Raji (cell line): ENCODE measurements at regions not wholly inside any gene's neighbourhood (a gene's known extent, or its start where the extent isn't known, plus 50 kb on each side); places are given as distances from the start of the nearest gene placed in this dataset.

Experiments used
- POLR2A ChIP-seq: IDR thresholded peaks from 2 replicates; pipeline ENCODE4 v1.6.1; 2011; ENCODE audit warnings: low read depth, low read length, control low read depth; ENCODE audit not compliant: insufficient read depth

GRCh38 chr1:4587721-4588120 lies 66.7 kb upstream of the AJAP1 start:
- no peak for TF ChIP-seq POLR2A

DNA sequence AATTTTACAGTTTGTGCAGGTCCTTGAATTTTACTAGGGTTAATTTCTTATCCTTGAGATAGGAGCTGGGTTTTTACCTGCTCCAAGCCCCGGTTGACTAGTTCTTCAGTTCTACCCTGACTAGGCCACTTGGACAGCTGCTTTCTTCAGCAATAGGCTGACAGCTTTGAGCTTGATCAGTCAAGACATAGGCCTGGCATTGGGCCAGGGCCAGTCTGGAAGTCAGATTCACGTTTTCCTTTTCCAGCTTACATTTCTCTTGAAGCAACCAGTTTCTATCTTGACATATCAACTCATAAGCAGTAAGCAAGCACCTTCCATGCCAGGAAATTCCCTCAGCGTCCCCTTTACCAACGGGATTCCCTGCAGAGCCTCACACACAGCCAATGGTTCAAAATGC lies 63.7 kb upstream of the AJAP1 start:
- no peak for TF ChIP-seq POLR2A

- no peak for TF ChIP-seq POLR2A
Measured at GRCh38 chr1:4591926-4592325, 62.5 kb upstream of the AJAP1 start.

- TF ChIP-seq POLR2A, result no peak
Measured at GRCh38 chr1:4593106-4593505, 61.3 kb upstream of the AJAP1 start.

- no peak for TF ChIP-seq POLR2A
Measured at GRCh38 chr1:4594286-4594991, 60.0 kb upstream of the AJAP1 start.

DNA sequence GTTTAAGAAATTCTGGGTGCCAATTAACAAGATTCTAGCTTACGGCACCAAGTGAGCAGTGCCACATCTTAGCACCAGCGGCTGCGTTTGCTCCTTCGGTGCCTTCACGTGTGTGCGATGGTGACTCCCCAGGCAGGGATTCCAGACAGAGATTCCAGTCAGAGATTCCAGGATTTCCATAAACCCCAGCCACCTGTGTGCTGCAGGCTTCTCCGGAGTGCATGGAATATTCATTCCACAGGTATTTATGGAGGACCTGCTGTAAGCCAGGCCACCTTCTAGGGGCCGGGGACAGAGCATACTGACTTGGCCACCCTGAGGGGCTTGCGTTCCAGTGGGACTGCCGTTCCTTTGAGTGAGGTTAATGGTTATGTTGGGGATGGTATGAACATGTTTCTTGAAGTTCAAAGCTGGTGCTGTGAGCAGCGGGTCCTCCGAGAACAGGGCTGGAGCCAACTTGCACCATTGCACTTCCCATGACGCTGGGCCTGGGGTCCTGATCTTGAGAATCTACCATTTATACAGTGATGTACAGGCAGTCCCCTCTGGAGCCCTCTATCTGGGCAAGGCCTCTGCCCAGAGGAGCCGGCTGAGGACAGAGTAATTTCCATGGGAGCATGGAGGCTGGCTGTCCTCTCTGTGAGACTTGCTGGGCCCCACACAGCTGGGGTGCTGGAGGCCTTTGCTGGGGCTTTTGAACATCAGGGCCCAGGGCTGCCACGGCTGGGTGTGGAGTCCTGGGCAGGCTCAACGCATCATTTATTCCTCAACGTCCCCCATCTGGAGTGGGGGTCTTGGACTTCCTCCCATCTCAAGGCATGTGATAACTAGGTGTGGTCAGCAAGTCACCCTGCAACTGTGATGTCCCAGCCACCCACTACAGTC lies 58.8 kb upstream of the AJAP1 start:
- no peak for TF ChIP-seq POLR2A

DNA sequence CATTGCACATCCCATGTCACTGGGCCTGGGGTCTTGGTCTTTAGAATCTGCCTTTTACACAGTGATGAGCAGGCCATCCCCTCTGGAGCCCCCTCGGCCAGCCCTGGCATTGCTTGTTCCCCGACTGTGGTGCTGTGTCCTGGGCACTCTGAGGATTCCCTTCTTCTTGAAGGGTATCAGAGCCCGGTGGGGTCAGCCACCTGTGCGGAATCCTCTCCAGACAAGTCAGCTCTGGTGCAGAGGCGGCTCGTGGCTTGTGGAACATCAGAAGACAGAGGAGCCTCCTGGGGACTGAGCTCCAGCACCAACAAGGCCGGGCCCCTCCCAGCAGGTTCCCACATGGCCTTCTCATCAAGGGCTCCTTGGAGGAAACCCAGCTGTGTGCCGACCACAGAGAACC lies 57.9 kb upstream of the AJAP1 start:
- TF ChIP-seq POLR2A, result no peak

DNA sequence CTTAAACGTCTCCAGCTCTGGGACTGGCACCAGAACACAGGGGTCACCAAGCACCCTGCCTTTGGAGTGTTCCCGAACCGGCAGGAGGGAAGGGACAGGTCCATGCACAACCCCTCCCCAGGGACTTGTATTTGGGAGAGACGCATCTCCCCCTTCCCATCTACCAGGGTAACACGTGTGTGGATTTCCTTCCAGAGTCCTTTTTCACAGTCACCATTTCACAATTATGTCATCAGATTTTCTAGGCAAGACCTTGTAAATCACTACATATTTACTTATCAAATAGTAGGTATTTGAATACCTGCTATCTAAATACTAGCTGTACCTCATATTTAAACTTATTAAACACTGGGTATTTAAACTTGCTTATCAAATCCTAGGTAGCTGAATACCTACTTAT lies 57.4 kb upstream of the AJAP1 start:
- TF ChIP-seq POLR2A, result no peak

- no peak for TF ChIP-seq POLR2A
Measured at GRCh38 chr1:4598561-4598960, 55.8 kb upstream of the AJAP1 start.

GRCh38 chr1:4599521-4599920 lies 54.9 kb upstream of the AJAP1 start:
- TF ChIP-seq POLR2A, result no peak

GRCh38 chr1:4599951-4600481 lies 54.4 kb upstream of the AJAP1 start:
- TF ChIP-seq POLR2A, result no peak

DNA sequence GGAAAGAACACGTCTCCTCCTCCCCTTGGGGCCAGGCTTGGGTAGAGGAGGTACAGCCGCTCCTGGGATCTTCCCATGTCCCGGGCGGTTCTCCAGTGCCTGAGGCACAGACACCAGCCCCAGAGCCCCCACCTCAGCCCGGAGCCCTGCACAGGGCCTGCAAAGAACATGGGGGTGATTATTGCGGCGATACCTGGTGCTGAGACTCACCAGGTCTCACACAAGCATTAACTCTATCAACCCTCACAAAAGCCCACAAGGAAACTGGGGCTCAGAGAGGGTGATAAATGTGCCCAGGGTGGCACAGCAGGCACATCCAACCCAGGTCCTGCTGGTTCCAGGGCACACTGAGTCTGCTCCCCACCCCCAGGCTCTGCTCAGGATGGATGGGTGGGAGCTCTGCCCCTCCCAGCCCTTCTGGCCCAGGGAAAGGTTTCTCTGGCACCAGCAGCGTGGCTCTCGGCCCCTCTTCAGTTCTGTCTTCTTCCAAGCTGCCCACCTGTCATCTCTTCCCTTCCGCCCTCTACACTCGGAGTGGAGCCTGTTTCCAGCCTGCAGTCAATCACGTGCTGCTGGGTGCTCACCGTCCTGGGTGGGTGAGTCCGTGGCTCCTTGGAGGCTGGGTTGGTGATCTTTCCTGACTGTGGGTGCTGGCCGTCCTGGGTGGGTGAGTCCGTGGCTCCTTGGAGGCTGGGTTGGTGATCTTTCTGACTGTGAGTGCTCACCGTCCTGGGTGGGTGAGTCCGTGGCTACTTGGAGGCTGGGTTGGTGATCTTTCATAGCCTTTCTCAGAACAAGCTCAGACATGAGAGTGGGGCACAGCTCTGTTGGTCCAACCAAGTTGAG lies 53.6 kb upstream of the AJAP1 start:
- no peak for TF ChIP-seq POLR2A

DNA sequence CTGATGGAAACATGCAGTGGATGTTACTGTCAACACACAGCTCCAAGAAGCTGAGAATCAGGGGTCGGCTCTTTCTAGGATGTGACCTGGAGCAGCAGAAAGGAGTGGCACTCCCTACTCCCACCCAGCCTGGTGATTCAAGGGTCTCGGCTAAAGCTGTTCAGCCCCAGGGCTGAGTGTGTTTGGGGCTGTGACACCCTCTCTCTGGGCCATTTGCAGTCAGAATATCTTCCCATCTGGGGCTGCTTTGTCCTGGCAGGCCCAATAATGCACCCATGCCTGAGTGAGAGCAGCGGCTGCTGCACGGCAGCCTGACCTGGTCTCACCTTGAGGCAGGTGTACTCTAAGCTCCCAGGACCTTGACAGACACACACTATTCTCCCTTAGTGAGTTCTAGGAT lies 52.5 kb upstream of the AJAP1 start:
- no peak for TF ChIP-seq POLR2A

DNA sequence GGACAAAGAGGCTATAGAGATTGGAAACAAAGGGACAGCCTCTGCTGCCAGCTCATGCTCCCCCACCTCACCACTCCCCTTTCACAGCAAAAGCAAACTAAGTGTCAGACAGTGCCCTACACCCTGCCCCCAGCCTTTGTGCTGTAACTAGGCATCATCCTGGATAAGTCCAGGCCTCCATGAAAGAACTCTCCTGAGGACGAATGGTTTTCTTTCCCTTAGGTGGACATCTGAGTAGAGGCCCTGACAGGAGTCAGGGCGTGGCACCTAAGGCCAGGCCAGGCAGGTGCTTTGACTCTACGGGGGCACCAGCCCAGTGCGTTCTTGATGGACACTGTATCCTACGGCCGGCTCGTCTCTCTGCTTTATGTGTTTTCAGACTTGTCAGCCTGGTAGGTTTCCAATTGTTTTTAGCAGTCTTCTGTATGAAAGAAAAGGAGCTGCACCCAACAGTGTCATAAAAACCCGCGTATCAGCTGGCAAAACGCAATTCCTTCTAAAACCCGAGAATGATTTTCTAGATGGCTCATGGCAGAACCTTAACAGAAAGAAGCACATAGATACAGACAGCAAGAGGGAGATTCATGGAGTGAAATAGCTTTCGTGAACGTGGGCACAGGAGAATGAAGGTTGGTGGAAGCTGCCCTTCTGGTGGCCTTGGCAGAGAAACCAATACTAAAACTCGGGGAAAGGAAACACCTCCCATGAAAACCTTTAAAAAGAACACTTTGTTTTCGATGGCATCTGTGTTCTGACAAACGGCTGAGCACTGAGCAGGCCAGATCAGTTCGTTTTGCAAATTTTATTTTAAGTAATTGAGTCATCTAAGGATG lies 51.7 kb upstream of the AJAP1 start:
- no peak for TF ChIP-seq POLR2A
